T-helper 1 cell treated with Interleukin-12 subunit alpha and Interleukin-12 subunit beta and Interleukin-4 antibody, amounts not matched to agents 30 ng/mL and 1 ng/mL, for 36 hours (primary cell): ENCODE measurements at regions not wholly inside any gene's neighbourhood (a gene's known extent, or its start where the extent isn't known, plus 50 kb on each side); places are given as distances from the start of the nearest gene placed in this dataset.

Source experiments
- intact Hi-C: fragments of 100-400 bp; cut with micrococcal nuclease; formaldehyde crosslinking; loops from one replicate; pipeline ENCODE4 v1.15.1; 2024

DNA sequence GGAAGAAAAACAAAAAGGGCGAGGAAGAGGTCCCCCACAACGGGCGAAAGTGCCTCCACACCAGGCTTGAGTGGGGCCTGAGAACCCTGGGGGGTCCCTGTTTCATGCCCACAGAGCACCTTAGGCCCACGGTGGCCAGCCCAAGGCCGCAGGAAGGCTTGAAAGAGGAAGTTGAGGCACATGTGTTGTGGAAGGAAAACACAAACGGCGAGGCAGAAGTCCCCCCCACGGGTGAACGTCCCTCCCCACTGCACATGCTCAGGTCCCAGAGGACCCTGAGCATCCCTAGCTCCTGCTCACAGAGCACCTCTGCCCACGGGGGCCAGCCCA, 371.5 kb downstream of the ALG10 start:
- intact Hi-C loops, result no loop called here

DNA sequence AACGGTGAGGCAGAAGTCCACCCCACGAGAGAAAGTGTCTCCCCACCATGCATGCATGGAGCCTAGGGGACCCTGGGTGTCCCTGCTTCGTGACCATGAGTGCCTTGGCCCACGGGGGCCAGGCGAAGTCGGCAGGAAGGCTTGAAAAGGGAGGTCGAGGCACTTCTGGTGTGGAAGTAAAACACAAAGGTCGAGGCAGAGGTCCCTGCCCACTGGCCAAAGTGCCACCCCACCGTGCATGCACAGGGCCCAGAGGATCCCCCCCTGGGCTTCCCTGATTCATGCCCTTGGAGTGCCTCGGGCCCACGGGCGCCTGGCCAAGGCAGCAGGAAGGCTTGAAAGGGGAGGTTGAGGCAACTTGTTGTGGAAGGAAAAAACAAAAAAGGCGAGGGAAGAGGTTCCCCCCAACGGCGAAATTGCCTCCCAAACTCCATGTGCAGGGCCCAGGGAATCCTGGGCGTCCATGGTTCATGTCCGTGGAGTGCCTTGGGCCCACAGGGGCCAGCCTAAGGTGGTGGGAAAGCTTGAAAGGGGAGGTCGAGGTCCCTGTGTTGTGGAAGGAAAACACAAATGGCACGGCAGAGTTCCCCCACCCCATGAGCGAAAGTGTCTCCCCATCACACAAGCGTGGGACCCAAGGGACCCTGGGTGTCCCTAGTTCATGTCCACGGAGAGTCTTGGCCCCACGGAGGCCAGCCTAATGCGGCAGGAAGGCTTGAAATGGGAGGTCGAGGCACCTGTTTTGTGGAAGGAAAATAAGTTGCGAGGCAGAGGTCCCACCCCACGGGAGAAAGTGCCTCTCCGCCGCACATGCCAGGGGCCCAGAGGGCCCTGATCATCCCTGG, 372.1 kb downstream of the ALG10 start:
- intact Hi-C loops, result no loop called here

DNA sequence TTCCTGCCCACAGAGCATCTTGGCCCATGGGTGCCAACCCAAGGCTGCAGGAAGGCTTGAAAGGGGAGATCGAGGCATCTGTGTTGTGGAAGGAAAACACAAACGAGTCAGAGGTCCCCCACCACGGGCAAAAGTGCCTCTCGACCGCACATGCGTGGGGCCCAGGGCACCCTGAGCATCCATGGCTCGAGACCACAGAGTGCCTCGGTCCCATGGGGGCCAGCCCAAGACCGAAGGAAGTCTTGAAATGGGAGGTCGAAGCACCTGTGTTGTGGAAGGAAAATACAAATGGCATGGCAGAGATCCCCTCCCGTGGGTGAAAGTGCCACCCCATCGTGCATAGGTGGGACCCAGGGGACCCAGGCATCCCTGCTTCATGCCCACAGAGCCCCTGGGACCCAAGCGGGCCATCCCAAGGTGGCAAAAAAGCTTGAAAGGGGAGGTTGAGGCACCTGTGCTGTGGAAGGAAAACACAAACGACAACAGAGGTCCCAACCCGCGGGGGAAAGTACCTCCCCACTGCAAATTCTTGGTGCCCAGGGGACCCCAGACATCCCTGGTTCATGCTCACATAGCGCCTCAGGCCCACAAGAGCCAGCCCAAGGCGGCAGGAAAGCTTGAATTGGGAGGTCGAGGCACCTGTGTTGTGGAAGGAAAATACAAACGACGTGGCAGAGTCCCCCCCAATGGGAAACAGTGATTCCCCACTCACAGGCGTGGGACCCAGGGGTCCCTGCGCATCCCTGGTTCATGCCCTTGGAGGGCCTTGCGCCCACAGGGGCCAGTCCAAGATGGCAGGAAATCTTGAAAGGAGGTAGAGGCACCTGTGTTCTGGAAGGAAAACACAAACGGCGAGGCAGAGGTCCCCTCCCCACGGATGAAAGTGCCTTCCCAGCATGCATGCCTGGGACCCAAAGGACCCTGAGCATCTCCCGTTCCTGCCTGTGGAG, 373.0 kb downstream of the ALG10 start:
- intact Hi-C loops, result no loop called here

DNA sequence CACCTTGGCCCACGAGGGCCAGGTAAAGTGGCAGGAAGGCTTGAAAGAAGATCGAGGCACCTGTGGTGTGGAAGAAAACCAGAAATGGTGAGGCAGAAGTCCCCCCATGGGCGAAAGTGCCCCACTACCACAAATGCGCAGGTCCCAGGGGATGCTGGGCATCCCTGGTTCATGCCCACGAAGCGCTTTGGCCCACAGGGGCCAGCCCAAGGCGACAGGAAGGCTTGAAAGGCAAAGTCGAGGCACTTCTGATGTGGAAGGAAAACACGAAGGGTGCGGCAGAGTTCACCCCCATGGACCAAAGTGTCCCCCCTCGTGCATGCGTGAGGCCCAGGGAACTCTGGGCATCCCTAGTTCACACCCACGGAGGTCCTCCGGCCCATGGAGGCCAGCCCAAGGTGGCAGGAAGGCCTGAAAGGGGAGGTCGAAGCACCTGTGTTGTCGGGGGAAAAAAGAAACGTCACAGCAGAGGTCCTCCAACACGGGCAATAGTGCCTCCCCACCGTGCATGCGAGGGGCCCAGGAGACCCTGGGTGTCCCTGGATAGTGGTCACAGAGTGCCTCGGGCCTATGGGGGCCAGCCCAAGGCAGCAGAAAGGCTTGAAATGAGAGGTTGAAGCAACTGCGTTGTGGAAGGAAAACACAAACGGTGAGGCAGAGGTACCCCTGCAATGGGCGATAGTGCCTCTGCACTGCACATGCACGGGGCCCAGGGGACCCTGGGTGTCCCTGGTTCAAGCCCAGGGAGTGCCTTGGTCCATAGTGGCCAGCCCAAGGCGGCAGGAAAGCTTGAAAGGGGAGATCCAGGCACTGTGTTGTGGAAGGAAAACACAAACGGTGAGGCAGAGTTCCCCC, 373.9 kb downstream of the ALG10 start:
- intact Hi-C loops, result no loop called here

DNA sequence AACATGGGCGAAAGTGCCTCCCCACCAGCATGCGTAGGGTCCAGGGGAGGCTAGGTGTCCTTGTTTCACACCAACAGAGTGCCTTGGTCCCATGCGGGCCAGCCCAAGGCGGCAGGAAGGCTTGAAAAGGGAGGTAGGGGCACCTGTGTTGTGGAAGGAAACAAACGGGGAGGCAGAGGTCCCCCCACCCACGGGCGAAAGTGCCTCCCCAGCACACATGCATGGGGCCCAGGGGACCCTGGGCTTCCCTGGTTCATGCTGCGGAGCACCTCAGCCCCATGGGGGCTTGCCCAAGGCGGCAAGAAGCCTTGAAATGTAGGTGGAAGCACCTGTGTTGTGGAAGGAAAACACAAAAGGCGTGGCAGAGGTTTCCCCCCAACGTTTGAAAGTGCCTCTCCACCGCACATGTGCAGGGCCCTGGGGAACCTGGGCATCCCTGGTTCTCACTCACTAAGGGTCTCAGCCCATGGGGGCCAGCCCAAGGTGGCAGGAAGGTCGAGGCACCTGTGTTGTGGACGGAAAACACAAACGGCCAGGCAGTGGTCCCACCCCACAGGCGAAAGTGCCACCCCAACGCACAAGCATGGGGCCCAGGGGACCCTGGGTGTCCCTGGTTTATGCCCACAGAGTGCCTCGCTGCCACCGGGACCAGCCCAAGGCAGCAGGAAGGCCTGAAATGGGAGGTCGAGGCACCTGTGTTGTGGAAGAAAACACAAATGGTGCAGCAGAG, 374.7 kb downstream of the ALG10 start:
- intact Hi-C loops, result no loop called here

DNA sequence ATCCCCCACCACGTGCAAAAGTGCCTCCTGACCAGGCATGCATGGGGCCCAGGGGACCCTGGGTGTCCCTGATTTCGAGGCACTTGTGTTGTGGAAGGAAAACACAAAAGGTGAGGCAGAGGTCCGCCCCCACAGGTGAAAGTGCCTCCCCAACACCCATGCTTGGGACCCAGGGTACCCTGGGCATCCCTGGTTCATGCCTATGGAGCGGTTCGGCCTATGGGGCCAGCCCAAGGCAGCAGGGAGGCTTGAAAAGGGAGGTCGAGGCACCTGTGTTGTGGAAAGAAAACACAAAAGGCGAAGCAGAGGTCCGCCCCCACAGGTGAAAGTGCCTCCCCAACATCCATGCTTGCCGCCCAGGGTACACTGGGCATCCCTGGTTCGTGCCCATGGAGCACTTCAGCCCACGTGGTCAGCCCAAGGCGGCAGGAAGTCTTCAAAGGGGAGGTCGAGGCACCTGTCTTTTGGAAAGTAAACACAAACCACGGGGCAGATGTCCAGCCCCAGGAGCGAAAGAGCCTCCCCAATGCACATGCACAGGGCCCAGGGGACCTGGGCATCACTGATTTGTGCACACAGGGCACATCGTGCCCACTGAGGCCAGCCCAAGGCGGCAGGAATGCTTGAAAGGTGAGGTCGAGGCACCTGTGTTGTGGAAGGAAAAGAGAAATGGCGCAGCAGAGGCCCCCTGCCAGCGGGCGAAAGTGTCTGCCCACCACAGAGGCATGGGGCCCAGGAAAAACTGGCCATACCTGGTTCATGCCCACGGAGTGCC, 375.5 kb downstream of the ALG10 start:
- intact Hi-C loops, result no loop called here

DNA sequence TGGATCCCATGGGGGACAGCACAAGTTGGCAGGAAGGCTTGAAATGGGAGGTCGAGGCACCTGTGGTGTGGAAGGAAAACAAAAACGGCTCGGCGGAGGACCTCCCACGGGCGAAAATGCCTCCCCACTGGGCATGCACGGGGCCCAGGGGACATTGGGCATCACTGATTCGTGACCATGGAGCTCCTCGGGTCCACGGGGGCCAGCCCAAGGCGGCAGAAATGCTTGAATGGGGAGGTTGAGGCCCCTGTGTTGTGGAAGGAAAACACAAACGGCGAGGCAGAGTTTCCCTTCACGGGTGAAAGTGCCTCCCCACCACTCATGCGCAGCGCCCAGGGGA, 376.0 kb downstream of the ALG10 start:
- intact Hi-C loops, result no loop called here

DNA sequence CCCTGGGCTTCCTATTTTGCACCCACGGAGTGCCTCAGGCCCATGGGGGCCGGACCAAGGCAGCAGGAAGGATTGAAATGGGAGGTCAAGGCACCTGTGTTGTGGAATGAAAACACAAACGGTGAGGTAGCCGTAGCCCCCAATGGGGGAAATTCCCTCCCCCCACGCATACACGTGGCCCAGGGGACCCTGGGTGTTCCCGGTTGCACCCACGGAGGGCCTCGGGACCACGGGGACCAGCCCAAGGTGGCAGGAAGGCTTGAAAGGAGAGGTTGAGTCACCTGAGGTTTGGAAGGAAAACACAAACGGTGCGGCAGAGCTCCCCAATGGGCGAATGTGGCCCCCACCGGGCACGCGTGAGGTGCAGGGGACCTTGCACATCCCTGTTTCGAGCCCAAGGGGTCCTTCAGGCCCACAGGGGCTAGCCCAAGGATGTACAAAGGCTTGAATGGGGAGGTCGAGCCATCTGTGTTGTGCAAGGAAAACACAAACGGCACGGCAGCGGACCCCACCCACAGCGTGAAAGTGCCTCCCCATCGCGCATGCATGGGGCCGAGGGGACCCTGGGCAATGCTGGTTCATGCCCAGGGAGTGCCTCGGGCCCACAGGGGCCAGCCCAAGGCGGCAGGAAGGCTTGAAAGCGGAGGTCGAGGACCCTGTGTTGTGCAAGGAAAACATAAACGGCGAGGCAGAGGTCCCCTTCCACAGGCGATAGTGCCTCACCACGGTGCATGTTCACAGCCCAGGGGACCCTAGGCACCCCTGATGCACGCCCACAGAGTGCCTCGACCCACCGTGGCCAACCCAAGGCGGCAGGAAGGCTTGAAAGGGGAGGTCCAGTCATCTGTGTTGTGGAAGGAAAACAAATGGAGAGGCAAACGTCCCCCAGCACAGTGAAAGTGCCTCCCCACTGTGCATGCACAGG, 376.7 kb downstream of the ALG10 start:
- intact Hi-C loops, result no loop called here

DNA sequence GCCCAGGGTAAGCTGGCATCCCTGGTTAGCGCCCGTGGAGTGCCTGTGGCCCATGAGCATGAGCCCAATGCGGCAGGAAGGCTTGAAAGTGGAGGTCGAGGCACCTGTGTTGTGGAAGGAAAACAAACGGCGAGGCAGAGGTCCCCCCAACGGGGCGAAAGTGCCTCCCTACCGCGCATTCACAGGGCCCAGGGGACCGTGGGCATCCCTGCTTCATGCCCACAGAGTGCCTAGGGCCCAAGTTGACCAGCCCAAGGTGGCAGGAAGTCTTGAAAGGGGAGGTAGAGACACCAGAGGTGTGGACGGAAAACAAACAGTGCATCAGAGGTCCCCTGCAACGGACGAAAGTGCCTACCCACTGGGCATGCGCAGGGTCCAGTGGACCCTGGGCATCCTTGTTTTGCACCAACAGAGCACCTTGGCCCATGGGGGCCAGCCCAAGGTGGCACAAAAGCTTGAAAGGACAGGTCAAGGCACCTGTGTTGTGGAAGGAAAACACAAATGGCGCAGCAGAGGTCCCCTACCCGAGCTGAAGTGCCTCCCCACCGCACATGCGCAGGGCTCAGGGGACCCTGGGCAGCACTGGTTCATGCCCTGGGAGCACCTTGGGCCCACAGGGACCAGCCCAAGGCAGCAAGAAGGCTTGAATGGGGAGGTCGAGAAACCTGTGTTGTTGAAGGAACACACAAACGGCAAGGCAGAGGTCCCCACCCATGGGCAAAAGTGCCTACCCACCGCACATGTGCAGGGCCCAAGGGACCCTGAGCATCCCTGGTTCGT, 377.5 kb downstream of the ALG10 start:
- intact Hi-C loops, result no loop called here

DNA sequence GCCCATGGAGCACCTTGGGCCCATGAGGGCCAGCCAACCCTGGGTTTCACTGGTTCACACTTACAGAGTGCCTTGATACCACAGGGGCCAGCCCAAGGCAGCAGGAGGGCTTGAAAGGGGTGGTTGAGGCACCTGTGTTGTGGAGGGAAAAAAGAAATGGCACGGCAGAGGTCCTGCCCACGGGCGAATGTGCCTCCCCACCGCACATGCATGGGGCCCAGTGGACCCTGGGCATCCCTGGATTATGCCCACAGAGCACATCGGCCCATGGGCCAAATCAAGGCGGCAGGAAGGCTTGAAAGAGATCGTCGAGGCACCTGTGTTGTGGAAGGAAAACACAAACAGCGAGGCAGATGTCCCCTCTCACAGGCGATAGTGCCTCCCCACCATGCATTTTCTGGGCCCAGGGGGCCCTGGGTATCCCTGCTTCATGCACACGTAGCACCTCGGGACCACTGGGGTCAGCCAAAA, 378.1 kb downstream of the ALG10 start:
- intact Hi-C loops, result no loop called here

DNA sequence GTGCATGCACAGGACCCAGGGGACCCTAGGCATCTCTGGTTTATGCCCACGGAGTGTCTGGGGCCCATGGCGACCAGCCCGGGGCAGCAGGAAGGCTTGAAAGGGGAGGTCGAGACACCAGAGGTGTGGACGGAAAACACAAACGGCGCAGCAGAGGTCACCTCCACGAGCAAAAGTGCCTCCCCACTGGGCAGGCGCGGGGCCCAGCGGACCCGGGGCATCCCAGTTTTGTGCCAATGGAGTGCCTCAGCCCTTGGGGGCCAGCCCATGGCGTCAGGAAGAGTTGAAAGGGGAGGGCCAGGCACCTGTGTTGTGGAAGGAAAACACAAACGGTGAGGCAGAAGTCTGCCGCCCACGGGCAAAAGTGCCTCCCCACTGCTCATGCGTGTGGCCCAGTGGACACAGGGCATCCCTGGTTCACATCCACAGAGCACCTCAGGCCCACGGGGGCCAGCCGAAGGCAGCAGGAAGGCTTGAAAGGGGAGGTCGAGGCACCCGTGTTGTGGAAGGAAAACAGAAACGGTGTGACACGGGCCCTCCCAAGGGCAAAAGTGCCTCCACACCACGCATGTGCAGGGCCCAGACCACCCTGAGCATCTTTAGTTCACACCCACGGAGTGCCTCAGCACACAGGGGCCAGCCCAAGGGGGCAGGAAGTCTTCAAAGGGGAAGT, 378.8 kb downstream of the ALG10 start:
- intact Hi-C loops, result no loop called here

DNA sequence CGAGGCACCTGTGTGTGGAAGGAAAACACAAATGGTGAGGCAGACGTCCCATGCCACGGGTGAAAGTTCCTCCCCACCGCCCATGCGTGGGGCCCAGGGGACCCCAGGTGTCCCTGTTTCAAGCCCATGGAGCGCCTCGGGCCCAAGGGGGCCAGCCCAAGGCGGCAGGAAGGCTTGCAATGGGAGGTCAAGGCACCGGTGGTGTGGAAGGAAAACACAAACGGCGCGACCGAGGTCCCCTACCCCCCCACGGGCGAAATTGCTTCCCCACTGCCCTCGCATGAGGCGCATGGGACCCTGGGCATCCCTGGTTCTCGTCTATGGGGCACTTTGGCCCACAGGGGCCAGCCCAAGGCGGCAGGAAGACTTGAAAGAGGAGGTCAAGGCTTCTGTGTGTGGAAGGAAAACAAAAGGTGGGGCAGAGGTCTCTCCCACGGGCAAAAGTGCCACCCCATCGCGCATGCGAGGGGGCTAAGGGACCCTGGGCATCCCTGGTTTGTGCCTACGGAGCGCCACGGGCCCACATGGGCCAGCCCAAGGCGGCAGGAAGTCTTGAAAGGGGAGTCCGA, 379.4 kb downstream of the ALG10 start:
- intact Hi-C loops, result no loop called here

DNA sequence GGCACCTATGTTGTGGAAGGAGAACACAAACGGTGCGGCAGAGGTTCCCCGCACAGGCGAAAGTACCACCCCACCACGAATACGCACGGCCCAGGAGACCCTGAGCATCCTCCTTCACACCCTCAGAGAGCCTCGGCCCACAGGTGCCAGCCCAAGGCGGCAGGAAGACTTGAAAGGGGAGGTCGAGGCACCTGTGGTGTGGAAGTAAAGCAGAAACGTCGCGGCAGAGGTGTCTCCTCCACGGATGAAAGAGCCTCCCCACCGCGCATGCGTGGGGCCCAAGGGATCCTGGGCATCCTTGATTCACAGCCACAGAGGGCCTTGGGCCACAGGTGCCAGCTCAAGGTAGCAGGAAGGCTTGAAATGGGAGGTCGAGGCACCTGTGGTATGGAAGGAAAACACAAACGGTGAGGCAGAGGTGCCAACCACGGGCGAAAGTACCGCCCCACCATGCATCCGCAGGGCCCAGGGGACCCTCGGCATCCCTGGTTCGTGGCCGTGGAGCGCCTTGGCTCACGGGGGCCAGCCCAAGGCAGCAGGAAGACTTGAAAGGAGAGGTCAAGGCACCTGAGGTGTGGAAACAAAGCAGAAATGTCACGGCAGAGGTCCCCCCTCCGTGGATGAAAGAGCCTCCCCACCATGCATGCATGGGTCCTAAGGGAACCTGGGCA, 380.1 kb downstream of the ALG10 start:
- intact Hi-C loops, result no loop called here

DNA sequence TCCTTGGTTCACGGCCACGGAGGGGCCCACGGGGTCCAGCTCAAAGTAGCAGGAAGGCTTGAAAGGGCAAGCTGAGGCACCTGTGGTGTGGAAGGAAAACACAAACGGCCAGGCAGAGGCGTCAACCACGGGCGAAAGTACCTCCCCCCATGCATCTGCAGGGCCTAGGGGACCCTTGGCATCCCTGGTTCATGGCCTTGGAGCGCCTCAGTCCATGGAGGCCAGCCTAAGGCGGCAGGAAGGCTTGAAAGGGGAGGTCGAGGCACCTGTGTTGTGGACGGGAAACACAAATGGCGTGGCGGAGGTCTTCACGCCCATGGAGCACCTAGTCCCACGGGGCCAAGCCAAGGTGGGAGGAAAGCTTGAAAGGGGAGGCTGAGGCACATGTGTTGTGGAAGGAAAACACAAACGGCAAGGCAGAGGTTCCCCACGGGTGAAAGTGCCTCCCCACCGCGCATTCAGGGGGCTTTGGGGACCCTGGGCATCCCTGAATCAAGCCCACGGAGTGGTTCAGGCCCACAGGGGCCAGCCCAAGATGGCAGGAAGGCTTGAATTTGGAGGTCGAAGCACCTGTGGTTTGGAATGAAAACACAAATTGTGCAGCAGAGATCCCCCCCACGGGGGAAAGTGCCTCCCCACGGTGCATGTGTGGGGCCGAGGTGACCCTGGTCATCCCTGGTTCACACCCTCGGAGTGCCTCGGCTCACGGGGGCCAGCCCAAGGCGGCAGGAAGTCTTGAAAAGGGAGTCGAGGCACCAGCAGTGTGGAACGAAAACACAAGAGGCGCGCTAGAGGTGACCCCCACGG, 380.8 kb downstream of the ALG10 start:
- intact Hi-C loops, result no loop called here

DNA sequence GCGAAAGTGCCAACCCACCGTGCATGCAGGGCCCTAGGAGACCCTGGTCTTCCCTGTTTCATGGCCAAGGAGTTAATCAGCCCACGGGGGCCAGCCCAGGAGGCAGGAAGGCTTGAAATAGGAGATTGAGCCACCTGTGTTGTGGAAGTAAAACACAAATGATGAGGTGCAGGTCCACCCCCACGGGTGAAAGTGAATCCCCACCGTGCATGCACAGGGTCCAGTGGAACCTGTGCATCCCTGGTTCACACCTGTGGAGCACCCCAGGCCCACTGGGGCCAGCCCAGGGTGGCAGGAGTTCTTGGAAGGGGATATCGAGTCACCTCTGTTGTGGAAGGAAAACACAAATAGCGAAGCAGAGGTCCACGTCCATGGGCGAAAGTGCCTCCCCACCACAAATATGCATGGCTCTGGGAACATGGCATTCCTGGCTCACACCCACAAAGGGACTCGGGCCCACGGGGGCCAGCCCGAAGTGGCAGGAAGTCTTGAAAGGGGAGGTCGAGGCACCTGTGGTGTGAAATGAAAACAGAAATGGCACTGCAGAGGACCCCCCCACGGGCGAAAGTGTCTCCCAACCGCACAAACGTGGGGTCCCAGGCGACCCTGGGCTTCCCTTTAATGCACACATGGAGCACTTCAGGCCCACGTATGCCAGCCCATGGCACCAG, 381.5 kb downstream of the ALG10 start:
- intact Hi-C loops, result no loop called here
